Prostate gland (tissue), 2 donors: ENCODE measurements at regions not wholly inside any gene's neighbourhood (a gene's known extent, or its start where the extent isn't known, plus 50 kb on each side); places are given as distances from the start of the nearest gene placed in this dataset.

Experiments used
- CTCF ChIP-seq, 4 experiments: fragments of 200-600 bp in 2 of 4; fragments of 450-650 bp in 2 of 4; sonication (generic) in 2 of 4; IDR thresholded peaks; 1 replicate in 3 of 4; 2 replicates in 1 of 4; pipeline ENCODE4 v1.5.1; 2016 to 2019; ENCODE audit warnings: antibody characterized with exemption in 4 of 4, mild to moderate bottlenecking in 2 of 4, moderate library complexity in 2 of 4
- POLR2A ChIP-seq: fragments of 450-650 bp; IDR thresholded peaks from one replicate; pipeline ENCODE4 v1.6.1; 2016; ENCODE audit warnings: antibody characterized with exemption, mild to moderate bottlenecking
- POLR2AphosphoS5 ChIP-seq: sonication (generic); formaldehyde crosslinking; IDR thresholded peaks from one replicate; pipeline ENCODE4 v1.6.1; 2017; ENCODE audit warnings: antibody characterized with exemption

- TF ChIP-seq CTCF (IDR thresholded peaks at IDR 0.05) (no peak), POLR2A (no peak), POLR2AphosphoS5 (no peak)
These were observed 125.5 kb upstream of the SRRM4 start for GRCh38 chr12:118855858-118856257.
